HG02840 (cell line): ENCODE measurements at regions not wholly inside any gene's neighbourhood (a gene's known extent, or its start where the extent isn't known, plus 50 kb on each side); places are given as distances from the start of the nearest gene placed in this dataset.
"Not testable (repeated sequence)": the region's sequence is repeated elsewhere in the genome, so short reads cannot be mapped to it uniquely, and the experiment has no call there.

Experiments used
- ATAC-seq: cut with Tn5 transposase; IDR thresholded peaks from one replicate; pipeline ENCODE4 v1.9.1; 2021; ENCODE audit warnings: mild to moderate bottlenecking, moderate library complexity, moderate number of reproducible peaks; ENCODE audit not compliant: unreplicated experiment, low FRiP score

DNA sequence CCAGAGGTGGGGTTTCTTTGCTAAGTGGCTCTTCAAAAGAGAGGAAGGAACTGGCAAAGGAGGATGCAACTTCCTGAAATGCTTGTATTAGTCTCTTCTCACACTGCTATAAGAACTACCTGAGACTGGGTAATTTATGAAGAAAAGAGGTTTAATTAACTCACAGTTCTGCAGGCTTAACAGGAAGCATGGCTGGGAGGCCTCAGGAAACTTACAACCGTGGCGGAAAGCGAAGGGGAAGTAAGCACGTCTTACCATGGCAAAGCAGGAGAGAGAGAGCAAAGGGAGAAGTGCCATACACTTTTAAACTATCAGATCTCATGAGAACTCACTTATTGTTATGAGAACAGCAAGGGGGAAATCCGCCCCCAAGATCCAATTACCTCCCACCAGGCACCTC, 505.7 kb downstream of the ZNF674 start:
- ATAC-seq, result no peak

GRCh38 chrX:46036508-46036907, 508.7 kb downstream of the ZNF674 start:
- ATAC-seq, result no peak

DNA sequence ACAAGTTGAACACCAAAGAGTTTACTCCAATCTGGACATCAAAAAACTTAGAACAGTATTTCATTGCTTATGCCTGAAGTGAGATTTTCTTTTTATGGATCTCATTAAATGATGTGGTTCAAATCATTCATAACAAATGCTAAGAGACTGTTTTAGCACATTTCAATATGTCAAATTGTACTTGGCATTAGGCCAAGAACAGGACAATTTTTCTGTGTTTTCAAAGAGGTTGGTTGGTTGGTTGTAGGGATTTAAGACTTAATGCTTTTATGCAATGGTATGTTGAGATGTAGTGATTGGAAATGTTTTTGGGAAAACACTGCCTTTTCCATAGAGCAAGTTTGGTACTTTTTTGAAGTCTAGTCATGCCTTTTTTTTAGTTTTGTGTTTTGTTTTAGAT, 510.4 kb downstream of the ZNF674 start:
- ATAC-seq, result no peak

GRCh38 chrX:46029777-46030176, 515.4 kb downstream of the ZNF674 start:
- no peak for ATAC-seq

DNA sequence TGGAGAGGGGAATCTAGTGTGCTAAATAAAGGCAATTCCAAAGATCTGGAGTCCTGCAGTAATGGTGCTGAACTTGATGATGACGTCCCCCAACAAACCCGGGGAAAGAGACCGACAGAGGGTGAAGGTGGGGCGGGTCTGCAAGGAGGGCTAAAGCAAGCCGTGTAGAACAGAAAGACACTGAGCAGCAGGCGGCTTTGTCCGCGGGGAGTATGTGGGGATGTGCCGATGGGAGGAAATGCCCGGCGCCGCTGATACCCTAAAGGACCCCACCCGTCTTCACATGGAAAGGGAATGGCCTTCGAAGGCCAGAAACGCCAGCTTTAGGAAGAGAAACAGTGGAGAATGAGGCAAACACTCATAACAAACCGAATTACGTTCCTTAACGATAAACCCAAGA, 528.9 kb downstream of the ZNF674 start:
- ATAC-seq, result no peak

DNA sequence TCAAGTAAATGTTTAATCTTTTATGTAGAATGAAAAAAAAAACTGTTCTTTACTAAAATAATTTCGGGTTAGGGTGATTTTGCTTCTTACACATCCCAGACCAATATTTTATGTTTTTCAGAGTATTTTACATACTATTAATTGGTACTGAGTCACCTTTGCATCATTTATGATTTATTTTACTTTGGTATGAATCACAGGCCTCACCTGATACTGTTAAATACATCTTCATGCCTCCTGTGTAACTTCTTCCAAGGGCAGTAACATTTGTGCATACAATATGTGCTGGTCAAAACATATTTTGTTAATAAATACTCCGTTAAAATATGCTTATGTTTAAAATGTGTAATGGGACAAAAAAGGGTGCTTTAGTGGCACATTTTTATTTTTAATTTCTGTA, 529.6 kb downstream of the ZNF674 start:
- no peak for ATAC-seq

DNA sequence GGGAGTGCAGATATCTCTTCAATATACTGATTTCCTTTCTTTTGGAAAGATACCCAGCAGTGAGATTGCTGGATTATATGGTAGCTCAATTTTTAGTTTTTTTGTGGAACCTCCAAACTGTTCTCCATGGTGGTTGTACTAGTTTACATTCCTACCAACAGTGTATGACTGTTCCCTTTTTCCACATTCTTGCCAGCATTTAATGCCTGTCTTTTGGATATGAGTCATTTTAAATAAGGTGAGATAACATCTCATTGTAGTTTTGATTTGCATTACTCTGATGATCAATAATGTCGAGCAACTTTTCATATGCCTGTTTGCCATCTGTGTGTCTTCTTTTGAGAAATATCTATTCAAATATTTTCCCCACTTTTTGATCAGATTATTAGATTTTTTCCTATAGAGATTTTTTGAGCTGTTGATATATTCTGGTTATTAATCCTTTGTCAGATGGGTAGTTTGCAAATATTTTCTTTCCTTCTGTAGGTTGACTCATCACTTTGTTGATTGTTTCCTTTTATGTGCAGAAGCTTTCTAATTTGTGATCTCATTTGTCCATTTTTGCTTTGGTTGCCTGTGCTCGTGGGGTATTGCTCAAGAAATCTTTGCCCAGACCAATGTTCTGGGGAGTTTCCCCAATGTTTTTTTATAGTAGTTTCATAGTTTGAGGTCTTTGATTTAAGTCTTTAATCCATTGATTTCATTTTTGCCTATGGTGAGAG, 552.7 kb downstream of the ZNF674 start:
- ATAC-seq, result no peak

GRCh38 chrX:45986971-45987370, 558.2 kb downstream of the ZNF674 start:
- ATAC-seq, result no peak

- no peak for ATAC-seq
These were observed 559.1 kb downstream of the ZNF674 start for GRCh38 chrX:45986081-45986480.

GRCh38 chrX:45982958-45983727, 562.1 kb downstream of the ZNF674 start:
- ATAC-seq, result not testable (repeated sequence)

DNA sequence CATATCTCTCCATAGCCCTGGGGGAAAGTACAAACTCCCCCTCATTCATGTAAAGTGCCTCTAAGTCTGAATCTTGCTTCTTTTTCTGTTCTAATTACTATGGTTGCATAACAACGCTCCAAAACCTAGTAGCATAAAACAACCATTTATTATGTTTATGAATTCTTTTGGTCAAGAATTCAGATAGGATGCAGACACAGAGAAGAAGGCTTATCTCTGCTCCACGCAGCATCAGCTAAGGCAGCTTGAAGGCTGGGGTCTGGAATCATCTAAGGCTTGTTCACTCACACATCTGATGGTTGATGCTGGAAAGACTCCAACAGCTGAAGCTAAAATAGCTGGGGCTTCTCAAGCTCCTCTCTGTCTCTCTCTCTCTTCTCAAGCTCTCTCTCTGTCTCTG, 564.5 kb downstream of the ZNF674 start:
- no peak for ATAC-seq

DNA sequence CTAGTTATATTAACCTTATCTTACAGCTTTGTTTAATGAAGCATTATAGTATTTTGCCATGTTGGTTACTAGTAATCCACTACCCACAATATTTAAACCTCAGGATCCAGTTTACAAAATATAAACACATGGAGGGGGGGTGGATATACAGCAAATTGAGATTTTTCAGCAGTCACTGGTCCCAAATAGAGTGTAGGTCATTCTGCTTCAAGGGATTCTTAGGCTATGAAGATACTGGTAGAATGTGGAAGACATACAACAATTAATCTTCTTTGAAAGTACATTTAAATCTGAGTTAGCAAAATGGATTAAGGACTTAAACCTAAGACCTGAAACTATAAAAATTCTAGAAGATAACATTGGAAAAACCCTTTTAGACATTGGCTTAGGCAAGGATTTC, 569.6 kb downstream of the ZNF674 start:
- no peak for ATAC-seq

DNA sequence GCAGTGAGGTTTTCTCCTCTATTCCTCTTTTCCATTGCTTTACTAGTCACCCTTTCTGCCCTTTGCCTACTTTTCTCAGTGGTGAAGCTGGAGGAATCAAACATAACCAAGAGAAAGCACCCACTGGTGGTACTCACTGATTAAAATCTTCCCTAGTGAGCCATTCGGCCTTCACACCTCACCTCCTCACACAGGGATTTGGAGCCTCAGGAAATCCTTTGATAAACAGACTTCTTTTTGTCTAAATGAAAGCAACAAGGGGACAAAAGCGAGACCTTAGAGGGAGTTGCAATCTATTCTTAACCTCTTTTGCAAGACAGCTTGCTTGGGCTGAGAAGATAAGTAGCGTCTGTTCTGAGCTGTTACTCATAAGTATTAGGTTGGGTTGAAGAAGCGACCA, 572.6 kb downstream of the ZNF674 start:
- ATAC-seq, result no peak

- ATAC-seq, result no peak
These were observed 585.7 kb downstream of the ZNF674 start for GRCh38 chrX:45959567-45959966.

- ATAC-seq, result no peak
These were observed 588.9 kb downstream of the ZNF674 start for GRCh38 chrX:45956191-45956870.

DNA sequence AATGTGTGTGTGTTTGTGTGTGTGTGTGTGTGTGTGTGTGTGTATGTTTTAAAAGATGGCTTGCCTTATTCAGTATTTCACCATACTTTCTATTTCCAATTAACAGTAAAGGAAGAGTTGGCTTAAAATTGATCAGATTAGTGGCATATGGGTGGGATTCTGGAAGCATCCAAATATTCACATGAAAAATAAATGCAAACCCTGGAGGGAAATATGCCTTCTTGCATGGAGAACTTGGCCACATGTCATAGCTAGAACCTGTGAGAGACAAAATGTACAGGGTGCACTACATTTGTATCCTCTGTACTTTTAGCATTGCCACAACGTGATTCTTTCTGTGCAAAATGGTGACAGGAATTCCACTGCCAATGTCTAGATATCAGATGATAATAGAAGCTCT, 589.6 kb downstream of the ZNF674 start:
- no peak for ATAC-seq

- no peak for ATAC-seq
These were observed 591.2 kb downstream of the ZNF674 start for GRCh38 chrX:45954026-45954425.

GRCh38 chrX:45952030-45952429, 593.2 kb downstream of the ZNF674 start:
- no peak for ATAC-seq

GRCh38 chrX:45935408-45935807, 609.8 kb downstream of the ZNF674 start:
- no peak for ATAC-seq

GRCh38 chrX:45912316-45912715, 632.9 kb downstream of the ZNF674 start:
- no peak for ATAC-seq

DNA sequence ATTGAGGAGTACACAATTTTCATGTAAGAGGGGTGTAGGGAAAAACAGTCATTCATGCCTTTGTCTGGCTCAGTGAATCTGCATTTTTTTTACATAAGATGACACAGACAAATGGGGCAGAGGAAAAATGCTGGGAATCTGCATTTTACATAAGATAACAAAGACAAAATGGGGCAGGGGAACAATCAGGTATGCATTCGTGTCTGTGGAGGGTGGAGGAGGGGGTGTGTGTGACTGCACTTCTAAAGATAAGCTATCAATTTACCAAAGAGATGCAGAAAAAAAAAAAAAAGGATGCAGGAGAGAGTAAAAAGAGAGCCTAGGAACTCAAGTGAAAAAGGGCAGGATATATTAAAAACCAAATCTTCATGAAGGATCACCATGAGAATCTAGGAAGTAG, 637.4 kb downstream of the ZNF674 start:
- no peak for ATAC-seq
